Mesendoderm (in vitro differentiated cells): ENCODE measurements at regions not wholly inside any gene's neighbourhood (a gene's known extent, or its start where the extent isn't known, plus 50 kb on each side); places are given as distances from the start of the nearest gene placed in this dataset.

Source experiments
- DNase-seq: peaks from one replicate; pipeline ENCODE4 v3.0.0; 2013
- H2AK5ac ChIP-seq: 2 replicates; pipeline ENCODE4 v1.6.1; 2013; ENCODE audit warnings: low read length, inconsistent platforms
- H2BK120ac ChIP-seq: 2 replicates; pipeline ENCODE4 v1.6.1; 2013; ENCODE audit warnings: low read depth, mild to moderate bottlenecking, low read length, moderate library complexity, mixed read lengths
- H2BK15ac ChIP-seq: replicated peaks from 2 replicates; pipeline ENCODE4 v1.6.1; 2013; ENCODE audit warnings: low read depth, mild to moderate bottlenecking, moderate library complexity
- H2BK5ac ChIP-seq: 2 replicates; pipeline ENCODE4 v1.6.1; 2013; ENCODE audit warnings: low read length, inconsistent platforms
- H3K18ac ChIP-seq: 2 replicates; pipeline ENCODE4 v1.6.1; 2013; ENCODE audit warnings: mild to moderate bottlenecking, low read length, mixed read lengths
- H3K23ac ChIP-seq: one replicate; pipeline ENCODE4 v1.6.1; 2013; ENCODE audit warnings: low read length
- H3K27ac ChIP-seq: 2 replicates; pipeline ENCODE4 v1.5.1; 2013; ENCODE audit warnings: low read depth, mild to moderate bottlenecking, inconsistent platforms, low read length, moderate library complexity
- H3K27me3 ChIP-seq: 2 replicates; pipeline ENCODE4 v1.6.1; 2013; ENCODE audit warnings: low read length, control low read depth, mild to moderate bottlenecking, inconsistent platforms; ENCODE audit not compliant: insufficient read depth, poor library complexity
- H3K36me3 ChIP-seq: 2 replicates; pipeline ENCODE4 v1.6.1; 2013; ENCODE audit warnings: low read length, inconsistent platforms; ENCODE audit not compliant: control insufficient read depth, insufficient read depth
- H3K4ac ChIP-seq: one replicate; pipeline ENCODE4 v1.6.1; 2013; ENCODE audit warnings: low read depth, mild to moderate bottlenecking, low read length, moderate library complexity
- H3K4me1 ChIP-seq: 2 replicates; pipeline ENCODE4 v1.6.1; 2013; ENCODE audit warnings: low read depth, low read length, inconsistent platforms; ENCODE audit not compliant: control insufficient read depth
- H3K4me2 ChIP-seq: 2 replicates; pipeline ENCODE4 v1.6.1; 2013; ENCODE audit warnings: low read length
- H3K4me3 ChIP-seq: 2 replicates; pipeline ENCODE4 v1.5.1; 2013; ENCODE audit warnings: mild to moderate bottlenecking, low read length
- H3K56ac ChIP-seq: one replicate; pipeline ENCODE4 v1.6.1; 2013; ENCODE audit warnings: low read length
- H3K79me1 ChIP-seq: 2 replicates; pipeline ENCODE4 v1.6.1; 2013; ENCODE audit warnings: low read length, inconsistent platforms
- H3K79me2 ChIP-seq: 2 replicates; pipeline ENCODE4 v1.6.1; 2013; ENCODE audit warnings: mild to moderate bottlenecking, low read length; ENCODE audit not compliant: control insufficient read depth, insufficient read depth
- H3K9ac ChIP-seq: 2 replicates; pipeline ENCODE4 v1.6.1; 2013; ENCODE audit warnings: low read length, inconsistent platforms
- H4K5ac ChIP-seq: one replicate; pipeline ENCODE4 v1.6.1; 2013; ENCODE audit warnings: low read length
- H4K8ac ChIP-seq: one replicate; pipeline ENCODE4 v1.6.1; 2013; ENCODE audit warnings: low read depth, mild to moderate bottlenecking, control low read depth, low read length, moderate library complexity
- WGBS: extraction: QIAGEN DNeasy Blood & Tissue Kit; methylation state at CpG from one replicate; pipeline ENCODE4 v1.1.7; 2013; ENCODE audit warnings: low lambda C conversion rate, missing lambda C conversion rate; ENCODE audit not compliant: insufficient coverage; ENCODE audit errors: extremely low coverage; 5-methylcytosine and 5-hydroxymethylcytosine counted together

GRCh38 chr6:98514796-98515195 lies 319.6 kb upstream of the POU3F2 start:
- WGBS, result no CpG with 5 or more reads among the region's 1 CpG
- H2AK5ac ChIP-seq, result no peak overlapping the region
- no peak for DNase-seq
- no peak overlapping the region for H3K23ac ChIP-seq
- H3K79me1 ChIP-seq, result no peaks in the 10 kb centered on the region
- no peak overlapping the region for H2BK5ac ChIP-seq
- no peak overlapping the region for H3K4ac ChIP-seq
- H3K18ac ChIP-seq, result no peak overlapping the region
- no peak overlapping the region for H3K9ac ChIP-seq
- no peaks in the 10 kb centered on the region for H3K79me2 ChIP-seq
- H3K4me2 ChIP-seq, result no peak overlapping the region
- no peak overlapping the region for H4K5ac ChIP-seq
- no peak overlapping the region for H2BK15ac ChIP-seq
- H3K4me3 ChIP-seq, result no peak overlapping the region
- H3K4me1 ChIP-seq, result no peaks in the 10 kb centered on the region
- H3K27ac ChIP-seq, result no peak overlapping the region
- H3K27me3 ChIP-seq, result no peaks in the 10 kb centered on the region
- no peaks in the 10 kb centered on the region for H3K36me3 ChIP-seq
- no peak overlapping the region for H2BK120ac ChIP-seq
- no peak overlapping the region for H4K8ac ChIP-seq
- no peak overlapping the region for H3K56ac ChIP-seq

GRCh38 chr6:98516206-98516605 lies 318.2 kb upstream of the POU3F2 start:
- no peak overlapping the region for H3K4ac ChIP-seq
- no peak overlapping the region for H3K18ac ChIP-seq
- no peak for DNase-seq
- H2BK15ac ChIP-seq, result no peak overlapping the region
- no peak overlapping the region for H3K4me3 ChIP-seq
- H3K56ac ChIP-seq, result no peak overlapping the region
- no peak overlapping the region for H2BK120ac ChIP-seq
- H2BK5ac ChIP-seq, result no peak overlapping the region
- H3K79me1 ChIP-seq, result no peaks in the 10 kb centered on the region
- H4K8ac ChIP-seq, result no peak overlapping the region
- H3K36me3 ChIP-seq, result no peaks in the 10 kb centered on the region
- no peak overlapping the region for H2AK5ac ChIP-seq
- WGBS, result no CpG with 5 or more reads among the region's 2 CpGs
- no peaks in the 10 kb centered on the region for H3K79me2 ChIP-seq
- H3K4me2 ChIP-seq, result no peak overlapping the region
- no peaks in the 10 kb centered on the region for H3K4me1 ChIP-seq
- H3K23ac ChIP-seq, result no peak overlapping the region
- no peak overlapping the region for H3K9ac ChIP-seq
- H4K5ac ChIP-seq, result no peak overlapping the region
- H3K27ac ChIP-seq, result no peak overlapping the region
- no peaks in the 10 kb centered on the region for H3K27me3 ChIP-seq

DNA sequence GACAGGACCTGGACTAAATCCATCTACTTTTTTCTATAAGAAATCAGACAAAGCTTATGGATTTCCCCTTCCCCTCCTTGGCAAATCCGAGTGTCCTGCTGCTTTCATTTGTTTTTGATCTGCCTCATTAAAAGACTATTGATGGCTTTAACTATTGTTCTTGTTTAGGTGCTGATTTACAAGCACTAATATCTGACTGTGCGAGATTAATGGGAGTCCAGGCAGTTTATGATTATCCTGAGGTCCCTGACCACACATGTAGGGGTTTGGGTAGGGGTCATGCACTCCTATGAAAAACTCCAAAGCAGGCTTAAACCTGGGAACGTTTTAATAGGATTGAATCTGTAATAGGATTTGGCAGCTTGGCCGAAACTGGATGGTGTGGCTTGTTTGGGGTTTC lies 317.5 kb upstream of the POU3F2 start:
- H3K4me3 ChIP-seq, result no peak overlapping the region
- no peak overlapping the region for H2BK15ac ChIP-seq
- no peak overlapping the region for H3K18ac ChIP-seq
- DNase-seq, result no peak
- no CpG with 5 or more reads among the region's 4 CpGs for WGBS
- no peaks in the 10 kb centered on the region for H3K79me2 ChIP-seq
- H3K79me1 ChIP-seq, result no peaks in the 10 kb centered on the region
- H2BK120ac ChIP-seq, result no peak overlapping the region
- no peak overlapping the region for H3K23ac ChIP-seq
- H4K5ac ChIP-seq, result no peak overlapping the region
- H2BK5ac ChIP-seq, result no peak overlapping the region
- H2AK5ac ChIP-seq, result no peak overlapping the region
- H3K27ac ChIP-seq, result no peak overlapping the region
- no peak overlapping the region for H3K4me2 ChIP-seq
- no peaks in the 10 kb centered on the region for H3K36me3 ChIP-seq
- no peak overlapping the region for H3K9ac ChIP-seq
- no peak overlapping the region for H3K4ac ChIP-seq
- no peak overlapping the region for H4K8ac ChIP-seq
- no peak overlapping the region for H3K56ac ChIP-seq
- H3K4me1 ChIP-seq, result no peaks in the 10 kb centered on the region
- no peaks in the 10 kb centered on the region for H3K27me3 ChIP-seq

- peak; percentile 82 for DNase-seq
- Histone ChIP-seq H3K4ac (no peak overlapping the region), H2BK5ac (no peak overlapping the region), H3K23ac (no peak overlapping the region), H3K36me3 (no peaks in the 10 kb centered on the region), H4K8ac (no peak overlapping the region), H3K4me1 (no peaks in the 10 kb centered on the region), H3K79me2 (no peaks in the 10 kb centered on the region), H3K9ac (no peak overlapping the region), H2AK5ac (no peak overlapping the region), H2BK15ac (no peak overlapping the region), H3K79me1 (no peaks in the 10 kb centered on the region), H4K5ac (no peak overlapping the region), H2BK120ac (no peak overlapping the region), H3K56ac (no peak overlapping the region), H3K4me2 (no peak overlapping the region), H3K27ac (no peak overlapping the region), H3K4me3 (no peak overlapping the region), H3K18ac (no peak overlapping the region), H3K27me3 (no peaks in the 10 kb centered on the region)
- WGBS, result no CpG with 5 or more reads among the region's 3 CpGs
Observed at GRCh38 chr6:98525860-98526259, 308.5 kb upstream of the POU3F2 start.

DNA sequence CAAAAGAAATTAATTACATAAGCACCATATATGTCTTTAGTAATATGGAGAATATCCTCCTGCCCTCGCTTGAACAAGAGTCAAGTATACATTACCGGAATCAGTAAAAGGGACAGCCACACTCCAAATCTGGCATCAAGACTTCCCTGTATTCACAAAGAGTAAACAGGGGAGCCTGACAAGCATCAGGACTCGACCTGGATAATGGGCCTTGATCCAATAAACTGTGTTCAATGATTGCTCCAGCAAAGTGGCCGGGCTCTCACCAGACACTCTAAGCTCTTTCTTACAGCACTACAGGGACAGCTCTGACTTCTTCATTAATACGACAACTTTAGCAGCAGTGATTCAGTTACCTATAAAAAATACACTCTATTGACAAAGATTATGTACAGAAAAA lies 307.9 kb upstream of the POU3F2 start:
- Histone ChIP-seq H2AK5ac (no peak overlapping the region), H3K18ac (no peak overlapping the region), H3K23ac (no peak overlapping the region), H3K9ac (no peak overlapping the region), H3K79me1 (no peaks in the 10 kb centered on the region), H4K8ac (no peak overlapping the region), H3K4me1 (no peaks in the 10 kb centered on the region), H3K27me3 (no peaks in the 10 kb centered on the region), H4K5ac (no peak overlapping the region), H3K4ac (no peak overlapping the region), H3K79me2 (no peaks in the 10 kb centered on the region), H2BK120ac (no peak overlapping the region), H2BK15ac (no peak overlapping the region), H3K4me3 (no peak overlapping the region), H2BK5ac (no peak overlapping the region), H3K4me2 (no peak overlapping the region), H3K36me3 (no peaks in the 10 kb centered on the region), H3K56ac (no peak overlapping the region), H3K27ac (no peak overlapping the region)
- no CpG with 5 or more reads among the region's 5 CpGs for WGBS
- no peak for DNase-seq

DNA sequence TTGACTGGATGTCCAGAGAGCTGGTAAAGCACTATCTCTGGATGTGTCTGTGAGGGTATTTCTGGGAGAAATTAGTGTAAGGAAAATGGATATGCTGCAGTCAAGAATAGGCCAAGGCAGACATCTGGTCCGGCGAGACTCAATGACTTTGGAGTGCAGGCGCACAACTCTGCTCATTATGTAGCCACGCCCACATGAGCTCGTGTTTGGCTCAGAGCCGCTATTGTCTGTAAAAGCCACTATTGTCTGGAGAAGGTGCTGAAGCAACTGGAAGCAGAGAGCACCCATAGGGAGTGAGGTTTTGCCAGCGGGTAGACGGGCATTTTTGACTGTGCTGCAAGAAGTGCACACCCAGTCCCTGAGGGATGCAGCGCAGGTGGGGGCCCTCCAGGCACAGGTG lies 305.0 kb upstream of the POU3F2 start:
- Histone ChIP-seq H3K18ac (no peak overlapping the region), H3K56ac (no peak overlapping the region), H2BK15ac (no peak overlapping the region), H4K8ac (no peak overlapping the region), H3K4me2 (no peak overlapping the region), H3K9ac (no peak overlapping the region), H3K27me3 (no peaks in the 10 kb centered on the region), H2AK5ac (no peak overlapping the region), H4K5ac (no peak overlapping the region), H3K27ac (no peak overlapping the region), H3K23ac (no peak overlapping the region), H2BK5ac (no peak overlapping the region), H3K79me2 (no peaks in the 10 kb centered on the region), H3K36me3 (no peaks in the 10 kb centered on the region), H3K4me1 (no peaks in the 10 kb centered on the region), H2BK120ac (no peak overlapping the region), H3K4me3 (no peak overlapping the region), H3K4ac (no peak overlapping the region), H3K79me1 (no peaks in the 10 kb centered on the region)
- no CpG with 5 or more reads among the region's 9 CpGs for WGBS
- DNase-seq, result no peak
